C4-2B (cell line): ENCODE measurements at regions not wholly inside any gene's neighbourhood (a gene's known extent, or its start where the extent isn't known, plus 50 kb on each side); places are given as distances from the start of the nearest gene placed in this dataset.

Experiments used
- H3K27ac ChIP-seq: fragments of 450-650 bp; 2 replicates; pipeline ENCODE4 v1.5.1; 2017
- ZFX ChIP-seq: fragments of 450-650 bp; IDR thresholded peaks from 2 replicates; pipeline ENCODE4 v1.6.1; 2017
- TF ChIP-seq, protein P1 (sequence below): fragments of 450-650 bp; conservative IDR thresholded peaks from 2 replicates; pipeline ENCODE4 v1.5.1; 2017; ENCODE audit warnings: mild to moderate bottlenecking

DNA sequence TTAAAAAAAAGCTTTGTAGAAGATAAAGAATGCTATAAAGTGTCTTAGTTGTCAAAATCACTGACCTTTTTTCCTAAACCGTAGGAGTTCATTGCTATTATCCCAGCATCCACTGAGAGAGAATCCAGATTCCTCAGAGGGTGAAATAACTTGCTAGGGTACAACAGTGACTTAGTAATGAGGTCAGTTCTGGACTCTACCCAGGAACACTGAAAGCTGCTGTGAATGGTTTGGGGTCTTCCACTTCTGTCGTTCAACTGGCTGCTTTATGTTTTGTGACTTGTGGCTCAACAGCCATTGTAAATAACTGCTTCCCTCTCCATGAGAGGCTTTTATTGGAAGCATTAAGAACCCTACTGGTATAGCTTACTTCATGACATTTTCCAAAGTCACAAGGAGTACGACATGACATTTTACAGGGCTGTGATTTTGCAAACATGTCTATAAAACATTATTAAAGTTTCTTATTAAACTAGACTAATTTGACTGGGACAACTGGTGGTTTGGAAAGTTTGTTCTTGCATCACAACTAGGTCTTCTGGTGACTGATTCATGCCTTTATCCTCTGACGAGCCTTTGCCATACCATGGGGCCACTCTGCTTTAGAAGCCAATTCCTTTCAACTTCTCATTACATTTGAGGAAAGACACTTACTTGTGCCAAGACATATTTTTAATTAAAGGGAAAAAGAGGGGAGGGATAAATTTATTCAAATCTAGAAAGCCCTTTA, 92.2 kb upstream of the CDH11 start:
- no peak overlapping the region for H3K27ac ChIP-seq
- TF ChIP-seq, protein P1, sequence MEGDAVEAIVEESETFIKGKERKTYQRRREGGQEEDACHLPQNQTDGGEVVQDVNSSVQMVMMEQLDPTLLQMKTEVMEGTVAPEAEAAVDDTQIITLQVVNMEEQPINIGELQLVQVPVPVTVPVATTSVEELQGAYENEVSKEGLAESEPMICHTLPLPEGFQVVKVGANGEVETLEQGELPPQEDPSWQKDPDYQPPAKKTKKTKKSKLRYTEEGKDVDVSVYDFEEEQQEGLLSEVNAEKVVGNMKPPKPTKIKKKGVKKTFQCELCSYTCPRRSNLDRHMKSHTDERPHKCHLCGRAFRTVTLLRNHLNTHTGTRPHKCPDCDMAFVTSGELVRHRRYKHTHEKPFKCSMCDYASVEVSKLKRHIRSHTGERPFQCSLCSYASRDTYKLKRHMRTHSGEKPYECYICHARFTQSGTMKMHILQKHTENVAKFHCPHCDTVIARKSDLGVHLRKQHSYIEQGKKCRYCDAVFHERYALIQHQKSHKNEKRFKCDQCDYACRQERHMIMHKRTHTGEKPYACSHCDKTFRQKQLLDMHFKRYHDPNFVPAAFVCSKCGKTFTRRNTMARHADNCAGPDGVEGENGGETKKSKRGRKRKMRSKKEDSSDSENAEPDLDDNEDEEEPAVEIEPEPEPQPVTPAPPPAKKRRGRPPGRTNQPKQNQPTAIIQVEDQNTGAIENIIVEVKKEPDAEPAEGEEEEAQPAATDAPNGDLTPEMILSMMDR, result no peak
- TF ChIP-seq ZFX, result no peak

DNA sequence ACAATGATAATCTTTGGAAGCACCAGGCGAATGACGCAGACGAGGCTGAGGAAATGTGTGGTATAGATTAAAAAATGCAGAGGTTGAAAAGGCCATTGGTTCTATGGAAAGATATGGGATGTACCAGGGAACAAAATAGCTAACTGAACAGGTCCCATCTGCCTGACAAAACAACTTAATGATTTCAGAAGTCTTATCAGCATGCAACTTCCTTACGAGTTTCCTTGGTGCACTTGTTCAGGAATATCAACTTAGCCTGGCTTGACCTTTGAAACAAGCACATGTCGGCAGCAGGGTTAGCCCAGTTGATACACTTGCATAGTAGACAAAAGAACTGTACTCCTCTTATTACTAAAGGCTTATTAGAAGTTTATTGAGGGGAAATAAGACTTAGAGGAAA, 90.9 kb upstream of the CDH11 start:
- TF ChIP-seq, protein P1, result no peak
- TF ChIP-seq ZFX, result no peak
- no peak overlapping the region for H3K27ac ChIP-seq

DNA sequence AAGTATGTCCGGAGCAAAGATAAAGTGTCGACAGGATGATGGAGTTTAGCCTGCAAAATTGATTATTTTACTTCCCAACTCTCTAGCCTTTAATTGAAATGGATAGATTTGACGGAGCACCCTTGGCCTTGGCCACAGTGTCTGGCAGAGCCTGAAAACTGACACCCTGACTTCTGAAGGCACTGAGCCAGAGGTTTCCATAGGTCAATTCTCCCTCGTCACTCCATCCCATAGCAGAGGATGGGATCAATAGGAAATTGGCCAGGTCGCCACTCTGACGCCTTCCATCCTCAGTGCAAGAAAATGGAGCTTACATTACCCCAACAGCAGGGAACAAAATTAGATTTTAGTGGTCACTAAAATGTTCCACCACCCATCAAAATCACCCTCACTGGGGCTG, 90.4 kb upstream of the CDH11 start:
- no peak overlapping the region for H3K27ac ChIP-seq
- TF ChIP-seq ZFX, result no peak
- TF ChIP-seq, protein P1, result no peak

DNA sequence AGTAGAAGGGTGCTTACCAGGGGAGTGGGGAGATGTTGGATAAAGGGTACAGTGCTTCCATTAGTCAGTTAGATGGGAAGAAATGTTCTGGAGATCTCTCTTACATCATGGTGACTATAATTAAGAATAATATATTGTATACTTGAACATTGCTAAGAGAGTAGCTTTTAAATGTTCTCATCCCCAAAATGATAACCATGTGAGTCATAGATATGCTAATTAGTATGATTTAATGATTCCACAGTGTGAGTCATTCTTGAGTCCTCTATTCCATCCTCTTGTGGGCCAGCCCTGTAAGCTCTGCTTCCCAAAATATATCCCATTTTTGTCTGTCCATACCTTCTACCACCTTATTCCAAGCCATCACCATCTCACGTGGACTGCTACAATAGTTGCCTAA, 80.6 kb upstream of the CDH11 start:
- H3K27ac ChIP-seq, result no peak overlapping the region
- TF ChIP-seq ZFX, result no peak
- TF ChIP-seq, protein P1, result no peak

DNA sequence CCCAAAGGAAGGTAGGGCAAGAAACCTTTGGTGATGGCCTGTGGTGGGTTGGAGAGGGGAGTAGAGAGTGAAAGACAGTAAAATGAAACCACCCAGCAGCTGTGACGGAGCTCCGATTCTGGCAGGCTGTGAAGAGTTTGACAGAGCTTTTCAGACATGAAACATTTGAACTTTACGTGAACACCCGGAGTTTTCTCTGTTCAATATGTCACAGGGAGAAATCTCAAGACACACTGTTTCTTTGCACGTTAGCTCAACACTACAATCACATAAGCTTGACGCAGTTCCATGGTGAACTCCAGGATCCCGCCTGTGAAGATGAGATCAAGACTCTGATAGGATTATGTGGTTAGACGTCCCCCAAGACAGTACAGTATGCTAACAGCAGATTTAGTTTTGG, 79.6 kb upstream of the CDH11 start:
- no peak overlapping the region for H3K27ac ChIP-seq
- no peak for TF ChIP-seq ZFX
- TF ChIP-seq, protein P1, result no peak

DNA sequence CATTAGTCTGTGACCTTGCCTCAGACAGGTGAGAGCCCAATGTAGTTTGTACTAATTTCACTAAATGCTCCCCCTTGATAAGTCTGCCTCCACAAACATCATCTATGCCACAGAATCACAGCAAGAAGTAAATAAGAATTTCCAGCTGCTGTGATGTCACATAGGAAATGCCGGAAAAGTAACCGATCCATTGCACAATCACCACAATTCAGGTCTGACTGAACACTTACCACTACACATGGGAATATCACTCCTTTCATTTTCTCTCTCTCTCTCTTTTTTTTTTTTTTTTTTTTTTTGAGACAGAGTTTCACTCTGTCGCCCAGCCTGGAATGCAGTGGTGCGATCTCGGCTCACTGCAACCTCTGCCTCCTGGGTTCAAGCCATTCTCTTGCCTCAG, 79.0 kb upstream of the CDH11 start:
- TF ChIP-seq ZFX, result no peak
- TF ChIP-seq, protein P1, result no peak
- H3K27ac ChIP-seq, result no peak overlapping the region

DNA sequence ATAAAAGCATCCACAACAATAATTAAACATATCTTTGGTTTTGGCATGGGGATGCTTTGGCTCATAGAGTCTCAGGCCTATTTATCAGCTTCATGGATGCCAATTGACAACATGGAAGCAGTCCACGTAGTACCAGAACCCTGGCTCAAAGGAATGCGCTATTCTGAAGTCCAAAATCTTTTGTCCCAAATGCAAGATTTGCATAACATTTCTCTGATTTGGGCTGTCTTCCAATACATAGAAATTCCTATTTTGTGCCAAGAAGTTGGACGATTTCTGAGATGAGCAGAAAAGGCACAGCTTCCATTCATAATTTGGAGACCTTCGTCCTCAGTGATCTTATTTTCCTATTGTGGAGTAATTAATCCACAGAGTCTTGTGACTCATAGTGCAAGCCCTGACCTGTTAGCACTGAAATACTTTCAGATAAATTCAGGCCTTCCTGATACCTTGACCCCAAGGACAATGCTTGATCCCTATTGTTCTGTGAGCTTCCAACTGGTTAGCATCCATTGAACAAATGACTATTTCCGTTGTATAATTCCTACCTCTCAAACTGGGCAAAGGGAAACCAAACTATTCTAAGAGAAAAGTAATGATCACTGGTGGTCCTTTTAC, 78.4 kb upstream of the CDH11 start:
- no peak for TF ChIP-seq ZFX
- TF ChIP-seq, protein P1, result no peak
- no peak overlapping the region for H3K27ac ChIP-seq
